ENCODE measurements at regions not wholly inside any gene's neighbourhood (a gene's known extent, or its start where the extent isn't known, plus 50 kb on each side); places are given as distances from the start of the nearest gene placed in this dataset.

GRCh38 chr3:20743553-20744321 is 557.7 kb upstream of the SGO1 start:
- Histone ChIP-seq H4K8ac (ENCODE audit: extremely low read depth, insufficient read depth, low read length) (no peak overlapping the region), H3K27me3 (replicated peaks in 1 of 4; ENCODE audit: control insufficient read depth in 3 of 4, extremely low read depth in 1 of 4, insufficient read depth in 3 of 4, low read length in 3 of 4) (no peaks in the 10 kb centered on the region), H3K23me2 (ENCODE audit: low read depth, low read length) (no peaks in the 10 kb centered on the region), H3K9ac (replicated peaks in 1 of 4; ENCODE audit: extremely low read depth in 1 of 4, low read depth in 3 of 4, low read length in 3 of 4) (no peak overlapping the region), H3K36me3 (ENCODE audit: control insufficient read depth in 2 of 4, insufficient read depth in 4 of 4, low read length in 3 of 4) (no peaks in the 10 kb centered on the region), H3K79me2 (ENCODE audit: control insufficient read depth in 1 of 2, insufficient read depth in 2 of 2, low read length in 2 of 2) (no peaks in the 10 kb centered on the region), H3K18ac (ENCODE audit: extremely low read depth, low read length) (no peak overlapping the region), H2BK20ac (ENCODE audit: low read length) (no peak overlapping the region), H2BK120ac (replicated peaks; ENCODE audit: low read depth, low read length) (no peak overlapping the region), H3K4me1 (replicated peaks in 1 of 4; ENCODE audit: control insufficient read depth in 3 of 4, insufficient read depth in 4 of 4, low read length in 3 of 4) (peaks cover 0 to 7% (median 1%) of the 10 kb centered on the region in 4 experiments; a peak in 4 of 7 replicates), H2AFZ (ENCODE audit: low read length) (no peak overlapping the region), H2BK12ac (ENCODE audit: low read depth, low read length) (no peak overlapping the region), H3K4me2 (ENCODE audit: insufficient read depth in 1 of 2, low read depth in 2 of 2, low read length in 2 of 2) (0 out of 4 replicates have a peak overlapping the region, but pooled peaks have one; percentile 19 to 26), H2BK15ac (ENCODE audit: low read length) (no peak overlapping the region), H3K56ac (replicated peaks; ENCODE audit: insufficient read length, low read depth, low read length) (no peak overlapping the region), H3K79me1 (ENCODE audit: low read depth, low read length) (no peaks in the 10 kb centered on the region), H4K91ac (replicated peaks; ENCODE audit: insufficient read length, low read length) (no peak overlapping the region), H3K9me3 (ENCODE audit: insufficient read depth in 2 of 2, low read depth in 1 of 2, low read length in 1 of 2) (no peaks in the 10 kb centered on the region), H3K14ac (ENCODE audit: insufficient read length) (no peak overlapping the region), H2AK5ac (ENCODE audit: low read depth, low read length) (no peak overlapping the region), H3K27ac (ENCODE audit: low read depth, low read length) (no peak overlapping the region), H4K20me1 (replicated peaks in 1 of 2; ENCODE audit: control insufficient read depth in 1 of 2, insufficient read depth in 2 of 2, low read length in 2 of 2) (no peaks in the 10 kb centered on the region), H3K23ac (ENCODE audit: insufficient read length) (no peak overlapping the region), H2BK5ac (ENCODE audit: low read depth, low read length) (no peak overlapping the region), H3K4me3 (ENCODE audit: extremely low read depth in 1 of 4, insufficient read depth in 2 of 4, low read depth in 3 of 4, low read length in 4 of 4) (peak overlapping the region in 1 of 4 experiments; percentile 47; a peak in 1 of 8 replicates), H4K5ac (ENCODE audit: insufficient read length, low read depth, low read length) (no peak overlapping the region), H3K4ac (replicated peaks; ENCODE audit: insufficient read length, low read depth, low read length) (no peak overlapping the region)
- ChIA-PET POLR2A (ENCODE audit: partially characterized antibody) (no interaction called here), CTCF (ENCODE audit: partially characterized antibody) (no interaction called here)
- 48% methylated on average over 1 of the region's 1 CpG; no CpG with 5 or more reads in 1 of the 2 experiments for WGBS, 2 experiments (ENCODE audit: extremely low coverage in 1 of 2, insufficient coverage in 1 of 2, insufficient read length in 1 of 2, insufficient replicate concordance in 2 of 2, low coverage in 1 of 2, low lambda C conversion rate in 2 of 2, missing lambda C conversion rate in 1 of 2)
- no peak for DNase-seq (ENCODE audit: low read depth in 1 of 2, low spot score in 2 of 2)
- FAIRE-seq: no peak
- TF ChIP-seq TAF1 (IDR thresholded peaks at IDR 0.05; ENCODE audit: low read depth, low read length): no peak
- TF ChIP-seq SP4 (IDR thresholded peaks at IDR 0.05; ENCODE audit: low read length): no peak
- TF ChIP-seq JUND (IDR thresholded peaks at IDR 0.05; ENCODE audit: low read length): no peak
- no peak for TF ChIP-seq TEAD4 (IDR thresholded peaks at IDR 0.05; ENCODE audit: low read depth, low read length)
